Body of pancreas (tissue), 4 donors: ENCODE measurements at regions not wholly inside any gene's neighbourhood (a gene's known extent, or its start where the extent isn't known, plus 50 kb on each side); places are given as distances from the start of the nearest gene placed in this dataset.

Source experiments
- ATAC-seq: fragments of 150-250 bp; one replicate; pipeline ENCODE4 v1.9.1; 2016
- DNase-seq, 4 donors: peaks; one replicate each; pipeline ENCODE4 v3.0.0-alpha.2; 2019
- H3K27ac ChIP-seq, 4 donors: fragments of 200-600 bp; sonication (generic); 1 replicate in 3 of 4; 2 replicates in 1 of 4; pipeline versions ENCODE4 v1.5.1 to v1.6.1; 2016 to 2019; ENCODE audit warnings: mild to moderate bottlenecking in 1 of 4, mixed read lengths in 1 of 4, moderate library complexity in 1 of 4
- H3K27me3 ChIP-seq, 2 donors: fragments of 200-600 bp; sonication (generic); one replicate each; pipeline ENCODE4 v1.6.0; 2016; ENCODE audit warnings: mild to moderate bottlenecking in 1 of 2
- H3K36me3 ChIP-seq, 2 donors: fragments of 200-600 bp; sonication (generic); replicated peaks in 1 of 2; 2 replicates each; pipeline ENCODE4 v1.5.1; 2016; ENCODE audit warnings: low read depth in 2 of 2; ENCODE audit not compliant: insufficient read depth in 1 of 2
- H3K4me1 ChIP-seq: fragments of 200-600 bp; sonication (generic); one replicate; pipeline ENCODE4 v1.6.0; 2016
- H3K4me3 ChIP-seq, 2 donors: fragments of 200-600 bp; sonication (generic); 1 replicate in 1 of 2; 2 replicates in 1 of 2; pipeline ENCODE4 v1.5.1; 2016 to 2019
- H3K9me3 ChIP-seq, 3 donors: fragments of 200-600 bp; sonication (generic); 1 replicate in 2 of 3; 2 replicates in 1 of 3; pipeline ENCODE4 v1.5.1; 2016
- POLR2A ChIP-seq, 3 donors: fragments of 450-650 bp; IDR thresholded peaks; one replicate each; pipeline ENCODE4 v1.6.1; 2016; ENCODE audit warnings: antibody characterized with exemption in 3 of 3, mild to moderate bottlenecking in 2 of 3
- WGBS, 2 donors: methylation state at CpG; one replicate each; pipeline ENCODE4 v1.1.5; 2017; 5-methylcytosine and 5-hydroxymethylcytosine counted together
- intact Hi-C: fragments of 100-400 bp; cut with DNase I; formaldehyde crosslinking; loops from one replicate; pipeline ENCODE4 v1.15.1; 2023
- TF ChIP-seq, protein P1 (sequence below), 7 experiments: fragments of 450-650 bp in 4 of 7; fragments of 200-600 bp in 3 of 7; sonication (generic) in 3 of 7; IDR thresholded peaks; one replicate each; pipeline ENCODE4 v1.5.1; 2016 to 2019; ENCODE audit warnings: antibody characterized with exemption in 7 of 7

DNA sequence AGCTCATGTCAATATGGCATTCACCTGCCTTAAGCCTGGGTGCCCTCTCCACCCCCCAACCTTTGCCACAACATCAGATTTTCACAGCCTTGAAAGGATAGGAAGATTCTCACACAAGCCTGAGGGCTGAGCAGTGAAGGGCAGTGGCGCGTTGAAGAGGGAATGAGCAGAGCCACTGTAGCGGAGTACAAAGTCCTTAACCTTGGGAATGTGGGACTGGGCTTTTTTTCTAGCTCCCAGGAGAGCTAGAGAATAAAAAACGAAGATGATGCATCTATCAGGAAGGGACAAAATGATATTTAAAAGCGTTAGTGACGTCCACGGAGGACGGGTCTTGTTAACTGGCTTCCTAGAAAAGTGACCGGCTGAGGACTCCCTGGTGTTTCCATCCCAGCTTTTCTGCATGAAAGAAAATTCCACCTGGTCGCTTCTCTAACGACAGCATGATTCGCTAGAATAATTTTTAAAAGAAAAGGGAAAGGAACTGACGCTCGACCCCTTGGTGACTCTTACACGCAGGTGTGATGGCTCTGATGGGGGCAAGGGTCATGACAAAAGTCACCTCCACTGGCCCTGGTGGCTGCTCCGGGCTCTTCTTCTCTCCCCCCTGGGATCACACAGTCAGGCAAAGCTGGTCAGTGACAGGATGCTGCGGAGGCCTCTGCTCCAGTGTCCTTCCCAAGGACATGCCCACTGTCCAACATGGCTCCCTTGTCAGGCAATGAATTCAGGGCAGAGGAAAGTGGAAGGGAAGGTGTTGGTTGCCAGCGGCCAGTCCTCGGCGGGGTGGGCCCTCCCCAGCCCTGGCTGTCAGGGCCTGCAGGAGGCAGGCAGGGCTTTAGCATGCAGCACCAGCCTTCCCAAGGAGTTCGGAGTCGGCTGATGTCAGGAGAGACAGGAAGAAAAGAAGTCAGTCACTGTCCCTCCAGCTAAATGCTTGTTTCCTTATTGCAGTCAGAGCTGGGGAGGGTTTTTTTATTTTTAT lies 58.4 kb upstream of the IRX3 start:
- no peaks in the 10 kb centered on the region for H3K36me3 ChIP-seq
- H3K4me1 ChIP-seq, result no peaks in the 10 kb centered on the region
- intact Hi-C loops, result no loop called here
- no peaks in the 10 kb centered on the region for H3K9me3 ChIP-seq
- ATAC-seq (no peak), DNase-seq (no peak)
- WGBS, 2 donors, result 57 to 63% methylated on average over 22 of the region's 22 CpGs
- no peaks in the 10 kb centered on the region for H3K27me3 ChIP-seq
- H3K27ac ChIP-seq, result no peak overlapping the region
- TF ChIP-seq POLR2A (IDR thresholded peaks at IDR 0.05), result no peak
- TF ChIP-seq, protein P1, sequence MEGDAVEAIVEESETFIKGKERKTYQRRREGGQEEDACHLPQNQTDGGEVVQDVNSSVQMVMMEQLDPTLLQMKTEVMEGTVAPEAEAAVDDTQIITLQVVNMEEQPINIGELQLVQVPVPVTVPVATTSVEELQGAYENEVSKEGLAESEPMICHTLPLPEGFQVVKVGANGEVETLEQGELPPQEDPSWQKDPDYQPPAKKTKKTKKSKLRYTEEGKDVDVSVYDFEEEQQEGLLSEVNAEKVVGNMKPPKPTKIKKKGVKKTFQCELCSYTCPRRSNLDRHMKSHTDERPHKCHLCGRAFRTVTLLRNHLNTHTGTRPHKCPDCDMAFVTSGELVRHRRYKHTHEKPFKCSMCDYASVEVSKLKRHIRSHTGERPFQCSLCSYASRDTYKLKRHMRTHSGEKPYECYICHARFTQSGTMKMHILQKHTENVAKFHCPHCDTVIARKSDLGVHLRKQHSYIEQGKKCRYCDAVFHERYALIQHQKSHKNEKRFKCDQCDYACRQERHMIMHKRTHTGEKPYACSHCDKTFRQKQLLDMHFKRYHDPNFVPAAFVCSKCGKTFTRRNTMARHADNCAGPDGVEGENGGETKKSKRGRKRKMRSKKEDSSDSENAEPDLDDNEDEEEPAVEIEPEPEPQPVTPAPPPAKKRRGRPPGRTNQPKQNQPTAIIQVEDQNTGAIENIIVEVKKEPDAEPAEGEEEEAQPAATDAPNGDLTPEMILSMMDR (IDR thresholded peaks at IDR 0.05), result no peak
- no peak overlapping the region for H3K4me3 ChIP-seq

- TF ChIP-seq POLR2A (IDR thresholded peaks at IDR 0.05), result no peak
- TF ChIP-seq, protein P1 (IDR thresholded peaks at IDR 0.05), result no peak
- WGBS, 2 donors, result 78 to 93% methylated on average over 5 of the region's 5 CpGs
- H3K27me3 ChIP-seq, result no peaks in the 10 kb centered on the region
- H3K9me3 ChIP-seq, result no peaks in the 10 kb centered on the region
- H3K4me3 ChIP-seq, result no peak overlapping the region
- DNase-seq (no peak), ATAC-seq (no peak)
- intact Hi-C loops, result no loop called here
- no peak overlapping the region for H3K27ac ChIP-seq
- no peaks in the 10 kb centered on the region for H3K4me1 ChIP-seq
- no peaks in the 10 kb centered on the region for H3K36me3 ChIP-seq
These were observed 56.4 kb upstream of the IRX3 start for GRCh38 chr16:54342966-54343365.

GRCh38 chr16:54341892-54342776 lies 55.5 kb upstream of the IRX3 start:
- no peak overlapping the region for H3K27ac ChIP-seq
- H3K4me1 ChIP-seq, result no peaks in the 10 kb centered on the region
- no peak overlapping the region for H3K4me3 ChIP-seq
- no peaks in the 10 kb centered on the region for H3K36me3 ChIP-seq
- no peaks in the 10 kb centered on the region for H3K9me3 ChIP-seq
- peak in 2 of 4 donors; percentile 14 to 21 for DNase-seq
- intact Hi-C loops, result no loop called here
- WGBS, 2 donors, result 58 to 67% methylated on average over 10 to 15 of the region's 16 CpGs
- H3K27me3 ChIP-seq, result no peaks in the 10 kb centered on the region
- TF ChIP-seq, protein P1 (IDR thresholded peaks at IDR 0.05), result no peak
- TF ChIP-seq POLR2A (IDR thresholded peaks at IDR 0.05), result no peak
- no peak for ATAC-seq

DNA sequence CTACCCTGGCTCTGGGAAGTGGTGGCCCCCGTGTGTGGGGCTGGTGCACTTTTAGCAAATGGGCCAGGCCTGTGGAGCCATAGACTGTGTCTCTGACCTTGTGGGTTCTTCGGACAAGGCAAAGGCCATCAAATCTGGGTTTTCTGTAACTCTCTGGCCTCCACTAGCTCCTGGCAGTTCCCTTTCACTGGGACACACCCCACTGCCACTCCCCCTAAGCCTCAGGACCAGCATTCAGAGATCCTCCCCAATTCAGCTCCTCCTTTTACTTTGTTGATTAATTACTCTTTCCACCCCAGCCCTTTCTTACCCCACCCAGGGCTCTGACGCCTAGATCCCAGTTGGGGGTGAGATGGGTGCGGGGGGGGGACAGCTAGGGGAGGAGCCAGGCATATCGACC lies 53.9 kb upstream of the IRX3 start:
- Histone ChIP-seq H3K4me1 (no peaks in the 10 kb centered on the region), H3K4me3 (no peak overlapping the region), H3K9me3 (no peaks in the 10 kb centered on the region), H3K27ac (no peak overlapping the region), H3K36me3 (no peaks in the 10 kb centered on the region), H3K27me3 (no peaks in the 10 kb centered on the region)
- TF ChIP-seq, protein P1 (IDR thresholded peaks at IDR 0.05), result no peak
- ATAC-seq (no peak), DNase-seq (no peak)
- intact Hi-C loops, result no loop called here
- WGBS, 2 donors, result 46% methylated on average over 5 of the region's 5 CpGs
